ENCODE measurements at regions not wholly inside any gene's neighbourhood (a gene's known extent, or its start where the extent isn't known, plus 50 kb on each side); places are given as distances from the start of the nearest gene placed in this dataset.
"Not testable (repeated sequence)": the region's sequence is repeated elsewhere in the genome, so short reads cannot be mapped to it uniquely, and the experiment has no call there.

DNA sequence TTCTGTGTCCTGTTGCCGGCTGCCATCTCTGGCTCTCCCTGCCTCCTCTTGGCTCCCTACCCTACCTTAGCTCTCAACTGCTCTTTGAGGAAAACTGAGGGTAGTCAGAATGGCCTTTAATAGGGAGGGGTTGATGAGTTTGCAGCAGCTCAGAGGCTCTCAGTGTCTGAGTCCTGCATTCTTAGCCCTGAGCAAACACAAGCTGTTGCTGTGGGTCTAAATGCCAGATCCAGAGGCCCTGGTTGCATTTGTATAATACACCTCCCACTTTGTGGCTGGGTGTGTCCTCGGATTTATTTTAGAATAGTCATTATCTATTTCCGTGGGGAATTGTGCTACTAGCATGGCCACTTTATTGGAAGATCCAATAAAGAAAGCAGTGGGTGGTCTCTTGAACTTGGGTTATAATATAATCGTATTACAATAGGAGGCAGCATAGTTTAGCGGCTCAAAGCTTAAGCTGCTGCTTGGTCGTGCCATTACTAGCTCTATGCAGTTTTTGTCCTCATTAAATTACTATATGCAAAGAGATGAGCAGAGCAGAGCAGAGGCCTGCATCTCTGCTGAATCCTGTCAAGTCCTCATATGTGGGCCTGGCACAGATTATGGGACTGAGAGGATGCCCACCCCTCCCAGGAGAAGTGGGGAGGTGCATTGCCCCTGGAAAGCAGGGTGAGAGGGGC, 175.5 kb downstream of the BCL2L11 start:
- BruUV-seq (replicated peaks) = not testable (repeated sequence)

DNA sequence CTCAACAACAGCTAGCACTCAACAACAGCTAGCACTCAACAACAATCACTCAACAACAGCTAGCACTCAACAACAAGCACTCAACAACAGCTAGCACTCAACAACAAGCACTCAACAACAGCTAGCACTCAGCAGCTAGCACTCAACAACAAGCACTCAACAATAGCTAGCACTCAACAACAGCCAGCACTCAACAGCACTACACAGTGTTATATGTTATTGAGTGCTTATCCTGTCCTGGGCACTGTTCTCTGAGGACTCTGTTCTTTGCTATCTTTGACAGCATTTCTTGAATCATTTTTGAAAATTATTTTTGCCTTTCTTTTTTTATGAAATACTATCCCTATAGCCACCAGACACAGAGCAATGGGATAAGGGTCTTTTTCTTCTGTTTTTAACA, 176.4 kb downstream of the BCL2L11 start:
- H3K79me2 ChIP-seq (ENCODE audit: low read length); H3K27ac ChIP-seq (ENCODE audit: low read length); H3K9ac ChIP-seq (ENCODE audit: low read length); CTCF ChIA-PET; DNase-seq; H3K27me3 ChIP-seq (ENCODE audit: low read length); H3K9me3 ChIP-seq (ENCODE audit: low read length); H3F3A ChIP-seq (ENCODE audit: low read length, unreplicated experiment); H3K4me3 ChIP-seq (ENCODE audit: low read length); H4K20me1 ChIP-seq (ENCODE audit: low read length); H3K4me2 ChIP-seq (ENCODE audit: low read length); H3K4me1 ChIP-seq (ENCODE audit: insufficient read depth, low read length); H3K9me2 ChIP-seq (replicated peaks; ENCODE audit: low read length); H3K36me3 ChIP-seq (ENCODE audit: low read depth, low read length); ATAC-seq; POLR2A ChIA-PET (ENCODE audit: unreplicated experiment); BruUV-seq (replicated peaks); intact Hi-C loops (cut with micrococcal nuclease); H2AFZ ChIP-seq (ENCODE audit: low read length): not testable (repeated sequence)

More for the DNA sequence above, 175.5 kb downstream of the BCL2L11 start:
- H3K27me3 ChIP-seq (ENCODE audit: low read length); H3K4me3 ChIP-seq (ENCODE audit: low read length); CTCF ChIA-PET; H3K4me1 ChIP-seq (ENCODE audit: insufficient read depth, low read length); intact Hi-C loops (cut with micrococcal nuclease); H3K79me2 ChIP-seq (ENCODE audit: low read length); ATAC-seq; H3F3A ChIP-seq (ENCODE audit: low read length, unreplicated experiment); H3K36me3 ChIP-seq (ENCODE audit: low read depth, low read length); H3K9me2 ChIP-seq (replicated peaks; ENCODE audit: low read length); H4K20me1 ChIP-seq (ENCODE audit: low read length); H3K4me2 ChIP-seq (ENCODE audit: low read length); POLR2A ChIA-PET (ENCODE audit: unreplicated experiment); DNase-seq; H2AFZ ChIP-seq (ENCODE audit: low read length); H3K9ac ChIP-seq (ENCODE audit: low read length); H3K9me3 ChIP-seq (ENCODE audit: low read length); H3K27ac ChIP-seq (ENCODE audit: low read length): not testable (repeated sequence)

DNA sequence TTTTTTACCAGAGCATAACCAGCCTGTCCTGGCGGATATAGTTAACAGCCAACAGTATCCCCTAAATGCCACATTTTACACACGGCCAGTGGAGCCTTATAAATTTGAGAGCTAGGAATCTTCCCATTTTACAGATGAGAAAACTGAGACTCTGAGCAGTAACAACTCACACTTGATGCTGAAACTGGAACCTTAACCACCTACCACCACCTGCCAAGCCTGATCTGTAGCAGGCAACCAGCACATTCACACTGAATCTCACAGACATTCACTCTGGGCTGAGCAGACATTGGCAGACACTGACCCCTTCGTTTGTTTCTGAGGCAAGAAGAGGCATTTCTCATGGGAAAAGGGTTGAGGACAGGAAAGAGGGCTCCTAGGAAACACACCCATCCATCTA, 178.2 kb downstream of the BCL2L11 start:
- H4K20me1 ChIP-seq (ENCODE audit: low read length); H3K79me2 ChIP-seq (ENCODE audit: low read length); H3K4me2 ChIP-seq (ENCODE audit: low read length); BruUV-seq (replicated peaks); POLR2A ChIA-PET (ENCODE audit: unreplicated experiment); H3K27ac ChIP-seq (ENCODE audit: low read length); H3K27me3 ChIP-seq (ENCODE audit: low read length); H3K4me3 ChIP-seq (ENCODE audit: low read length); H3K9me3 ChIP-seq (ENCODE audit: low read length); H3K9ac ChIP-seq (ENCODE audit: low read length); H3K36me3 ChIP-seq (ENCODE audit: low read depth, low read length); H3K4me1 ChIP-seq (ENCODE audit: insufficient read depth, low read length); H2AFZ ChIP-seq (ENCODE audit: low read length); ATAC-seq; CTCF ChIA-PET; H3F3A ChIP-seq (ENCODE audit: low read length, unreplicated experiment); DNase-seq; H3K9me2 ChIP-seq (replicated peaks; ENCODE audit: low read length); intact Hi-C loops (cut with micrococcal nuclease): not testable (repeated sequence)

DNA sequence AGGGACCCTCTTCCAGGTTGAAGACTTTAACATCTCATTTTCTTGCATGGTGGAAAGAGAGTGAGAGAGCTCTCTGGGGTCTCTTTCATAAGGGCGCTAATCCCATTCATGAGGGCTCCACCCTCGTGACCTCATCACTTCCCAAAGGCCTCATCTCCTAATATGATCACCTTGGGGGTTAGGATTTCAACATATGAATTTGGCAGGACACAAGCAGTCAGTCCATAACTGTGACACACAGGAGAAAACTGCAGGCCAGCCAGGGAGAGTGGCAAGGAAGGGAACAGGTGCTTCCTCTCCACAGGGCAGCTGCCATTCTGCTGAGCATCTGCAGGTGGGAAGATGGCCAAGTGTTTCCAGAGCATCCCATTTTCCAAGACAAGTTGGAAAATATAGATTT, 178.9 kb downstream of the BCL2L11 start:
- DNase-seq; H3K9me2 ChIP-seq (replicated peaks; ENCODE audit: low read length); H3K9me3 ChIP-seq (ENCODE audit: low read length); H3F3A ChIP-seq (ENCODE audit: low read length, unreplicated experiment); H2AFZ ChIP-seq (ENCODE audit: low read length); H3K4me2 ChIP-seq (ENCODE audit: low read length); BruUV-seq (replicated peaks); H3K27me3 ChIP-seq (ENCODE audit: low read length); H3K9ac ChIP-seq (ENCODE audit: low read length); H3K27ac ChIP-seq (ENCODE audit: low read length); CTCF ChIA-PET; H4K20me1 ChIP-seq (ENCODE audit: low read length); ATAC-seq; POLR2A ChIA-PET (ENCODE audit: unreplicated experiment); H3K36me3 ChIP-seq (ENCODE audit: low read depth, low read length); H3K79me2 ChIP-seq (ENCODE audit: low read length); H3K4me1 ChIP-seq (ENCODE audit: insufficient read depth, low read length); intact Hi-C loops (cut with micrococcal nuclease); H3K4me3 ChIP-seq (ENCODE audit: low read length): not testable (repeated sequence)

DNA sequence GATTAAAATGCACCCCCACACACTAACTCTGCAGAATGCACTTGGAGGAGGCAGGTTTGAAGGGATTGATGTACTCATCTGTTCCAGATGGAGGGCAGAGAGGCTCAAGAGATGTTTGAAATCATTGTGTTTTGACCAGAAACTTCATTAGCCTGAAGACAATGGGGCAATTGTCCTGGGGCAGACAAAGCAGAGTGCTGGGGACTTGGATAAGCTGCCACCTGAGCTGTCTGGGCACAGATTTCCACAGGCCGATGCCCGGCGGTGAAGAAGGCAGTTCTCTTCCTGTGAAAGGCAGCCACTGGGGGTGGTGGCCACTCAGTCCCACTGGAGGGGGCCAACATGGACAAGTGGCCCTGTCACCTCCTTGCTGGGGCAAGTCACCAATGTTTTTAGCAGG, 181.0 kb downstream of the BCL2L11 start:
- H3K9me3 ChIP-seq (ENCODE audit: low read length); H3K27me3 ChIP-seq (ENCODE audit: low read length); H3K36me3 ChIP-seq (ENCODE audit: low read depth, low read length); POLR2A ChIA-PET (ENCODE audit: unreplicated experiment); H3K4me2 ChIP-seq (ENCODE audit: low read length); H3K27ac ChIP-seq (ENCODE audit: low read length); H3F3A ChIP-seq (ENCODE audit: low read length, unreplicated experiment); H3K9me2 ChIP-seq (replicated peaks; ENCODE audit: low read length); DNase-seq; H3K79me2 ChIP-seq (ENCODE audit: low read length); H3K4me3 ChIP-seq (ENCODE audit: low read length); BruUV-seq (replicated peaks); H3K4me1 ChIP-seq (ENCODE audit: insufficient read depth, low read length); ATAC-seq; CTCF ChIA-PET; H3K9ac ChIP-seq (ENCODE audit: low read length); H4K20me1 ChIP-seq (ENCODE audit: low read length); intact Hi-C loops (cut with micrococcal nuclease); H2AFZ ChIP-seq (ENCODE audit: low read length): not testable (repeated sequence)

DNA sequence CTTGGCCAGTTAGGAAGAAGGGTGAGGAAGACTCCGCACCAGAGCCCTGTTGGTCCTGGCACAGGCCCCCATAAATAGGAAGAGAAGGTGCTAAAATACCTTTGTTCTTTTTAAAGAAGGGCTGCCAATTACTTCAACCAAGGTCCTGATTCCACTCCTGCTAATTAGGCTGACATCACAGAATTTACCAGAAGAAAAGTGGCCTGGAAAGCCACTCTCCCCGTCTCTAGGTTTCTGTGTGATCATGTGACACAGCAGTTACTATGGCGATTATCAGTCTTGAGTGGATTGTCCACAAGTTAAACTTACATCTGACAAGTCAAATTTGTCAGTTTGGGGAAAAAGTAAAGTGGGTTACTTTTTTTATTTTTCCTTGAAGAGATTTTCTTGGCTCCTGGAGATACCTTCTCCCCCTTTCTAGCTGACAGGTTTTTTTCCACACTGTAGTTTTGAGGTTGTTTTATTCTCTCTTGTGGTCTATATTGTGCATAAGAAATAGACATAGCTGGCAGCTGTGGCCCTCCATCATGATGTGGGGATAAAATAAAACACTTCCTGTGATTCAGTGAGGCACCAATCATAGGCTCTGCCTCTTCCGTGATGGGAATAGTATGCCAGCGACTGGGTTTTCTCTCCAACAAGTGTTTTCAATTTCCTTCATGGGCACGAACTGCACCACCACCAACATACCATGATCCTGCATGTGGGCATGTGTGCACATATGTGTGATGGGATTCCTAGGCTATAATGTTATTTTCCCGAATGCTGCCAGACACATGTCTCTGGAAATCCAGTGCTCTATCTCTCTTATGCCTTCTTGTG, 181.9 kb downstream of the BCL2L11 start:
- H3F3A ChIP-seq (ENCODE audit: low read length, unreplicated experiment); H3K4me1 ChIP-seq (ENCODE audit: insufficient read depth, low read length); H3K9me3 ChIP-seq (ENCODE audit: low read length); H2AFZ ChIP-seq (ENCODE audit: low read length); ATAC-seq; H3K4me2 ChIP-seq (ENCODE audit: low read length); intact Hi-C loops (cut with micrococcal nuclease); H3K4me3 ChIP-seq (ENCODE audit: low read length); CTCF ChIA-PET; H3K27me3 ChIP-seq (ENCODE audit: low read length); POLR2A ChIA-PET (ENCODE audit: unreplicated experiment); H3K79me2 ChIP-seq (ENCODE audit: low read length); H3K27ac ChIP-seq (ENCODE audit: low read length); H3K9me2 ChIP-seq (replicated peaks; ENCODE audit: low read length); DNase-seq; H3K36me3 ChIP-seq (ENCODE audit: low read depth, low read length); BruUV-seq (replicated peaks); H3K9ac ChIP-seq (ENCODE audit: low read length); H4K20me1 ChIP-seq (ENCODE audit: low read length): not testable (repeated sequence)

Data from PC-3 (cell line).